ENCODE measurements at regions not wholly inside any gene's neighbourhood (a gene's known extent, or its start where the extent isn't known, plus 50 kb on each side); places are given as distances from the start of the nearest gene placed in this dataset.

GRCh38 chr17:77901481-77901880 is 57.0 kb upstream of the TNRC6C start:
- intact Hi-C loops (cut with micrococcal nuclease): no loop called here
- no peaks in the 10 kb centered on the region for H3K9me3 ChIP-seq (replicated peaks)
- H3K27ac ChIP-seq (replicated peaks): no peak overlapping the region
- peaks cover 12% of the 10 kb centered on the region for H3K27me3 ChIP-seq (ENCODE audit: low read depth)
- no peak overlapping the region for H3K4me3 ChIP-seq
- DNase-seq: no peak
- TF ChIP-seq CTCF (IDR thresholded peaks at IDR 0.05; ENCODE audit: borderline replicate concordance): no peak
- H3K36me3 ChIP-seq: no peaks in the 10 kb centered on the region
- H3K4me1 ChIP-seq: no peaks in the 10 kb centered on the region

- Histone ChIP-seq H3K9me3 (replicated peaks) (no peaks in the 10 kb centered on the region), H3K4me3 (no peak overlapping the region), H3K27me3 (ENCODE audit: low read depth) (peaks cover 29% of the 10 kb centered on the region), H3K36me3 (no peaks in the 10 kb centered on the region), H3K27ac (replicated peaks) (no peak overlapping the region), H3K4me1 (peaks cover 4% of the 10 kb centered on the region)
- intact Hi-C loops (cut with micrococcal nuclease): no loop called here
- no peak for DNase-seq
- no peak for TF ChIP-seq CTCF (IDR thresholded peaks at IDR 0.05; ENCODE audit: borderline replicate concordance)
Measured at GRCh38 chr17:77905266-77905665, 53.2 kb upstream of the TNRC6C start.

- Histone ChIP-seq H3K27me3 (ENCODE audit: low read depth) (peaks cover 30% of the 10 kb centered on the region), H3K36me3 (no peaks in the 10 kb centered on the region), H3K27ac (replicated peaks) (no peak overlapping the region), H3K4me3 (no peak overlapping the region), H3K4me1 (peaks cover 4% of the 10 kb centered on the region), H3K9me3 (replicated peaks) (no peaks in the 10 kb centered on the region)
- no peak for TF ChIP-seq CTCF (IDR thresholded peaks at IDR 0.05; ENCODE audit: borderline replicate concordance)
- DNase-seq: no peak
- intact Hi-C loops (cut with micrococcal nuclease): no loop called here
Measured at GRCh38 chr17:77905766-77906165, 52.7 kb upstream of the TNRC6C start.

- no peak for TF ChIP-seq CTCF (IDR thresholded peaks at IDR 0.05; ENCODE audit: borderline replicate concordance)
- no peak overlapping the region for H3K27ac ChIP-seq (replicated peaks)
- peaks cover 30% of the 10 kb centered on the region for H3K27me3 ChIP-seq (ENCODE audit: low read depth)
- H3K9me3 ChIP-seq (replicated peaks): no peaks in the 10 kb centered on the region
- no peak overlapping the region for H3K4me3 ChIP-seq
- no peaks in the 10 kb centered on the region for H3K36me3 ChIP-seq
- peaks cover 4% of the 10 kb centered on the region for H3K4me1 ChIP-seq
- no peak for DNase-seq
- intact Hi-C loops (cut with micrococcal nuclease): no loop called here
Measured at GRCh38 chr17:77906377-77906871, 52.1 kb upstream of the TNRC6C start.

- DNase-seq: no peak
- intact Hi-C loops (cut with micrococcal nuclease): no loop called here
- H3K27ac ChIP-seq (replicated peaks): no peak overlapping the region
- H3K4me1 ChIP-seq: peaks cover 4% of the 10 kb centered on the region
- H3K4me3 ChIP-seq: no peak overlapping the region
- peaks cover 30% of the 10 kb centered on the region for H3K27me3 ChIP-seq (ENCODE audit: low read depth)
- no peak for TF ChIP-seq CTCF (IDR thresholded peaks at IDR 0.05; ENCODE audit: borderline replicate concordance)
- no peaks in the 10 kb centered on the region for H3K9me3 ChIP-seq (replicated peaks)
- no peaks in the 10 kb centered on the region for H3K36me3 ChIP-seq
Measured at GRCh38 chr17:77907497-77908461, 50.7 kb upstream of the TNRC6C start.

All from left ventricle myocardium inferior (tissue), 1 donor.